ENCODE measurements at regions not wholly inside any gene's neighbourhood (a gene's known extent, or its start where the extent isn't known, plus 50 kb on each side); places are given as distances from the start of the nearest gene placed in this dataset.

GRCh38 chr13:31468114-31468902 lies 268.5 kb downstream of the B3GLCT start:
- Histone ChIP-seq H3K9me3 (no peaks in the 10 kb centered on the region), H3K4me1 (no peaks in the 10 kb centered on the region), H3K27me3 (no peaks in the 10 kb centered on the region), H3K9ac (ENCODE audit: low read depth in 2 of 2, low read length in 2 of 2) (no peak overlapping the region), H3K27ac (no peak overlapping the region), H3K36me3 (no peaks in the 10 kb centered on the region), H3K4me3 (no peak overlapping the region)
- DNase-seq = no peak
- intact Hi-C loops (cut with DNase I) = no loop called here
- TF ChIP-seq, protein P1, sequence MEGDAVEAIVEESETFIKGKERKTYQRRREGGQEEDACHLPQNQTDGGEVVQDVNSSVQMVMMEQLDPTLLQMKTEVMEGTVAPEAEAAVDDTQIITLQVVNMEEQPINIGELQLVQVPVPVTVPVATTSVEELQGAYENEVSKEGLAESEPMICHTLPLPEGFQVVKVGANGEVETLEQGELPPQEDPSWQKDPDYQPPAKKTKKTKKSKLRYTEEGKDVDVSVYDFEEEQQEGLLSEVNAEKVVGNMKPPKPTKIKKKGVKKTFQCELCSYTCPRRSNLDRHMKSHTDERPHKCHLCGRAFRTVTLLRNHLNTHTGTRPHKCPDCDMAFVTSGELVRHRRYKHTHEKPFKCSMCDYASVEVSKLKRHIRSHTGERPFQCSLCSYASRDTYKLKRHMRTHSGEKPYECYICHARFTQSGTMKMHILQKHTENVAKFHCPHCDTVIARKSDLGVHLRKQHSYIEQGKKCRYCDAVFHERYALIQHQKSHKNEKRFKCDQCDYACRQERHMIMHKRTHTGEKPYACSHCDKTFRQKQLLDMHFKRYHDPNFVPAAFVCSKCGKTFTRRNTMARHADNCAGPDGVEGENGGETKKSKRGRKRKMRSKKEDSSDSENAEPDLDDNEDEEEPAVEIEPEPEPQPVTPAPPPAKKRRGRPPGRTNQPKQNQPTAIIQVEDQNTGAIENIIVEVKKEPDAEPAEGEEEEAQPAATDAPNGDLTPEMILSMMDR (IDR thresholded peaks at IDR 0.05) = no peak

GRCh38 chr13:31469377-31469776 lies 269.6 kb downstream of the B3GLCT start:
- H3K27me3 ChIP-seq = no peaks in the 10 kb centered on the region
- no peak for DNase-seq
- H3K9ac ChIP-seq (ENCODE audit: low read depth in 2 of 2, low read length in 2 of 2) = no peak overlapping the region
- H3K4me1 ChIP-seq = no peaks in the 10 kb centered on the region
- H3K9me3 ChIP-seq = no peaks in the 10 kb centered on the region
- intact Hi-C loops (cut with DNase I) = no loop called here
- no peak overlapping the region for H3K4me3 ChIP-seq
- H3K36me3 ChIP-seq = no peaks in the 10 kb centered on the region
- H3K27ac ChIP-seq = no peak overlapping the region
- TF ChIP-seq, protein P1 (IDR thresholded peaks at IDR 0.05) = no peak

- Histone ChIP-seq H3K27ac (no peak overlapping the region), H3K36me3 (no peaks in the 10 kb centered on the region), H3K4me3 (no peak overlapping the region), H3K9ac (ENCODE audit: low read depth in 2 of 2, low read length in 2 of 2) (no peak overlapping the region), H3K4me1 (no peaks in the 10 kb centered on the region), H3K9me3 (no peaks in the 10 kb centered on the region), H3K27me3 (no peaks in the 10 kb centered on the region)
- TF ChIP-seq, protein P1 (IDR thresholded peaks at IDR 0.05) = no peak
- DNase-seq = no peak
- intact Hi-C loops (cut with DNase I) = no loop called here
These were observed 263.1 kb upstream of the RXFP2 start for GRCh38 chr13:31476266-31476665.

DNA sequence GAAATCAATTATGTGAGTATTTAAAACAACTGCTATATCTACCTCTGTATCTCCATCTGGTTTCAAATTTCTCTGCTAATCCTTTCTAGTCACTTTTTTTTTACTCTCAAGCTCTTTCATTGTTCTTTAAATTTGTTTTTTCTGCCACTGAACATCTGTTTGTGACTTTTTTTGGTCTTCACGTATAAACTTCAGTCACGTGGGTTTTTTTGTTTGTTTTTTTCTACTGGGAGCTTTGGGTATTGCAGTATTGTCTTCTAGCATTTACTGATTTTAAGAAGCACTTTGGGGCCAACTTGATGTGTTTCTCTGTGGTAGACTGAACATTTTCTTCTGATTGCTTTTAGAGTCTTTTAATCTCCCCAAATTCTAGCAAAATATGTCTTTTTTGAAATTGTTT lies 262.6 kb upstream of the RXFP2 start:
- H3K27me3 ChIP-seq = no peaks in the 10 kb centered on the region
- TF ChIP-seq, protein P1 (IDR thresholded peaks at IDR 0.05) = no peak
- H3K27ac ChIP-seq = no peak overlapping the region
- no peak overlapping the region for H3K9ac ChIP-seq (ENCODE audit: low read depth in 2 of 2, low read length in 2 of 2)
- no peaks in the 10 kb centered on the region for H3K36me3 ChIP-seq
- intact Hi-C loops (cut with DNase I) = no loop called here
- DNase-seq = no peak
- no peaks in the 10 kb centered on the region for H3K4me1 ChIP-seq
- H3K4me3 ChIP-seq = no peak overlapping the region
- no peaks in the 10 kb centered on the region for H3K9me3 ChIP-seq

- no peaks in the 10 kb centered on the region for H3K4me1 ChIP-seq
- H3K36me3 ChIP-seq = no peaks in the 10 kb centered on the region
- intact Hi-C loops (cut with DNase I) = no loop called here
- no peaks in the 10 kb centered on the region for H3K9me3 ChIP-seq
- TF ChIP-seq, protein P1 (IDR thresholded peaks at IDR 0.05) = no peak
- no peak overlapping the region for H3K27ac ChIP-seq
- no peaks in the 10 kb centered on the region for H3K27me3 ChIP-seq
- no peak overlapping the region for H3K4me3 ChIP-seq
- DNase-seq = no peak
- H3K9ac ChIP-seq (ENCODE audit: low read depth in 2 of 2, low read length in 2 of 2) = no peak overlapping the region
These were observed 261.4 kb upstream of the RXFP2 start for GRCh38 chr13:31477961-31478360.

All from colonic mucosa (tissue), 4 donors.